Esophagus squamous epithelium (tissue), 4 donors: ENCODE measurements at regions not wholly inside any gene's neighbourhood (a gene's known extent, or its start where the extent isn't known, plus 50 kb on each side); places are given as distances from the start of the nearest gene placed in this dataset.

Experiments
- POLR2A ChIP-seq, 4 donors: fragments of 450-650 bp; IDR thresholded peaks; one replicate each; pipeline ENCODE4 v1.6.1; 2017; ENCODE audit warnings: antibody characterized with exemption in 4 of 4, mild to moderate bottlenecking in 4 of 4, moderate library complexity in 3 of 4
- TF ChIP-seq, protein P1 (sequence below), 6 experiments: fragments of 450-650 bp in 4 of 6; fragments of 200-600 bp in 2 of 6; sonication (generic) in 2 of 6; IDR thresholded peaks; one replicate each; pipeline ENCODE4 v1.5.1; 2016 to 2019; ENCODE audit warnings: antibody characterized with exemption in 6 of 6, mild to moderate bottlenecking in 4 of 6, moderate library complexity in 4 of 6

DNA sequence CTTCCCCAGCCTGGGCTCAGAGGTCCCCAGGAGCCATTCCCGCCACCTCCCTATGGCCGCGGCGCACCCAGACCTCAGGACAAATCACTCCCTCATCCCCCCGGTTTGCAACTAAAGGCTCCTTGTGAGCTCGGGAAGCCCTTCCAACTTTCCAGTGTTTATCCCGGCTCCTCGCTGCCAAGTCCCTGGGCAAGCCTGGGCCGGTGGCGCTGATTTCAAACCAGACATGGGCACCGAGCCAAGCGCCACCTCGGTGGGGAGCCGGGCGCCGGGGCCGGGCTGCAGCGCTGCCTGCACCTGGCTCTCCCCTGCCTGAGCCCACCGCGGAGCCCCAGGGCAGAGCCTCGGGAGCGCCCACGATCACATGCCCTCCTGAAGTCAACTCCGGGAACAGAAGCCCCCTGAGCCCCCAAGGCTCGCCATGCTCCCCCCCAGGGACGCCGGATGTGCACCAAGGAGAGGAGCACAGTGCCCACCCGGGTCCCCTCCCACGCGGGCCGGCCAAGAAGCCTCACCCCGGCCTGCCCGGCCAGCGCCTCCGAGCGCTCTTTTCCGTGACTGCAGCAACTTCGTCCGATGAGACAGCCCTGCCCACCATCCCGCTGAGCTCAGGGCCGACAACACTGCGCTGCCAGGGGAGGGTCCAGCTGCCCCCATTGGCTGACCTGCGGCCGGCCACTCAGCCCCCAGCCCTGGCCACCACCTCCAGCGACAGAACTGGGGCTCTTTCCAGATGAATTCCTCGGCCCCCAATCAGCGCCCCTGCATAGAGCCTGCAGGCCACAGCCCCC is 50.0 kb downstream of the NCOR2 start:
- TF ChIP-seq, protein P1, sequence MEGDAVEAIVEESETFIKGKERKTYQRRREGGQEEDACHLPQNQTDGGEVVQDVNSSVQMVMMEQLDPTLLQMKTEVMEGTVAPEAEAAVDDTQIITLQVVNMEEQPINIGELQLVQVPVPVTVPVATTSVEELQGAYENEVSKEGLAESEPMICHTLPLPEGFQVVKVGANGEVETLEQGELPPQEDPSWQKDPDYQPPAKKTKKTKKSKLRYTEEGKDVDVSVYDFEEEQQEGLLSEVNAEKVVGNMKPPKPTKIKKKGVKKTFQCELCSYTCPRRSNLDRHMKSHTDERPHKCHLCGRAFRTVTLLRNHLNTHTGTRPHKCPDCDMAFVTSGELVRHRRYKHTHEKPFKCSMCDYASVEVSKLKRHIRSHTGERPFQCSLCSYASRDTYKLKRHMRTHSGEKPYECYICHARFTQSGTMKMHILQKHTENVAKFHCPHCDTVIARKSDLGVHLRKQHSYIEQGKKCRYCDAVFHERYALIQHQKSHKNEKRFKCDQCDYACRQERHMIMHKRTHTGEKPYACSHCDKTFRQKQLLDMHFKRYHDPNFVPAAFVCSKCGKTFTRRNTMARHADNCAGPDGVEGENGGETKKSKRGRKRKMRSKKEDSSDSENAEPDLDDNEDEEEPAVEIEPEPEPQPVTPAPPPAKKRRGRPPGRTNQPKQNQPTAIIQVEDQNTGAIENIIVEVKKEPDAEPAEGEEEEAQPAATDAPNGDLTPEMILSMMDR (IDR thresholded peaks at IDR 0.05) = no peak
- TF ChIP-seq POLR2A (IDR thresholded peaks at IDR 0.05) = no peak
